A549 (cell line): ENCODE measurements at regions not wholly inside any gene's neighbourhood (a gene's known extent, or its start where the extent isn't known, plus 50 kb on each side); places are given as distances from the start of the nearest gene placed in this dataset.

Source experiments
- ATAC-seq, 2 experiments: fragments of 200-7000 bp in 1 of 2; fragments of >200 bp in 1 of 2; cut with Nextera tagmentation in 1 of 2; cut with Tn5 transposase in 1 of 2; 3 replicates each; pipeline versions ENCODE4 v1.8.0 to v1.9.1; 2018 to 2020; ENCODE audit warnings: mild to moderate bottlenecking in 1 of 2, moderate library complexity in 1 of 2
- CTCF ChIA-PET: fragments of 300-600 bp; sonication (Branson Sonifier 250); formaldehyde crosslinking; extraction: SDS; loops from one replicate; lab custom pipeline; 2021; ENCODE audit warnings: antibody characterized with exemption, inconsistent platforms; lab: Yijun Ruan, JAX
- POLR2A ChIA-PET: fragments of 350-600 bp; formaldehyde crosslinking; extraction: SDS; loops from one replicate; lab custom pipeline; 2021; ENCODE audit warnings: antibody characterized with exemption, inconsistent platforms; lab: Yijun Ruan, JAX
- DNase-seq, 2 experiments: peaks; one replicate each; pipeline versions ENCODE4 v3.0.0 to v3.0.0-alpha.2; 2011 to 2016; ENCODE audit warnings: low read depth in 1 of 2, low spot score in 1 of 2
- FAIRE-seq: peaks from 2 replicates; lab custom pipeline; 2011; peaks lifted over from hg19 to GRCh38; lab: Jason Lieb, UNC
- H3K27ac ChIP-seq, 2 experiments: fragments of >200 bp; sonication (Bioruptor Twin); formaldehyde crosslinking; 3 replicates each; pipeline ENCODE4 v1.5.1; 2016 to 2017
- H3K4me1 ChIP-seq: fragments of >200 bp; sonication (Bioruptor Twin); formaldehyde crosslinking; 3 replicates; pipeline ENCODE4 v1.6.1; 2016
- H3K4me2 ChIP-seq: fragments of >200 bp; sonication (Bioruptor Twin); formaldehyde crosslinking; 3 replicates; pipeline ENCODE4 v1.6.1; 2016
- H3K4me3 ChIP-seq: fragments of >200 bp; sonication (Bioruptor Twin); formaldehyde crosslinking; 3 replicates; pipeline ENCODE4 v1.5.1; 2016
- H3K9me3 ChIP-seq: fragments of >200 bp; sonication (Bioruptor Twin); formaldehyde crosslinking; 3 replicates; pipeline ENCODE4 v1.6.1; 2016
- BHLHE40 ChIP-seq: IDR thresholded peaks from 2 replicates; pipeline ENCODE4 v1.6.1; 2012; ENCODE audit warnings: low read depth, low read length, inconsistent platforms
- CBX8 ChIP-seq: fragments of 200-600 bp; sonication (generic); IDR thresholded peaks from 2 replicates; pipeline ENCODE4 v1.6.1; 2016
- CHD2 ChIP-seq: fragments of 150-350 bp; IDR thresholded peaks from 2 replicates; pipeline ENCODE4 v1.6.1; 2014; ENCODE audit warnings: low read length; ENCODE audit not compliant: partially characterized antibody
- E2F6 ChIP-seq: IDR thresholded peaks from 2 replicates; pipeline ENCODE4 v1.6.1; 2012; ENCODE audit warnings: low read depth, borderline replicate concordance
- EHMT2 ChIP-seq: fragments of 200-600 bp; sonication (generic); IDR thresholded peaks from 2 replicates; pipeline ENCODE4 v1.6.1; 2016; ENCODE audit warnings: antibody characterized with exemption, low read depth, mild to moderate bottlenecking, moderate library complexity
- ELK1 ChIP-seq: fragments of 150-350 bp; IDR thresholded peaks from 2 replicates; pipeline ENCODE4 v1.6.1; 2014; ENCODE audit warnings: low read depth, mild to moderate bottlenecking, low read length
- ESRRA ChIP-seq: fragments of 150-350 bp; IDR thresholded peaks from 2 replicates; pipeline ENCODE4 v1.6.1; 2014; ENCODE audit warnings: mild to moderate bottlenecking, low read length, borderline replicate concordance
- FOSB ChIP-seq: fragments of 250-450 bp; sonication (Bioruptor Pico); IDR thresholded peaks from 2 replicates; pipeline ENCODE4 v1.5.0; 2020; ENCODE audit warnings: mild to moderate bottlenecking, moderate library complexity
- FOXS1 ChIP-seq: fragments of 250-450 bp; sonication (Bioruptor Pico); IDR thresholded peaks from 2 replicates; pipeline ENCODE4 v1.5.0; 2020; ENCODE audit warnings: mild to moderate bottlenecking, moderate library complexity
- GATA3 ChIP-seq: IDR thresholded peaks from 2 replicates; pipeline ENCODE4 v1.6.1; 2012; ENCODE audit warnings: borderline replicate concordance
- HES2 ChIP-seq: fragments of >200 bp; sonication (Bioruptor Twin); formaldehyde crosslinking; IDR thresholded peaks from 2 replicates; pipeline ENCODE4 v1.6.1; 2016
- HMGXB4 ChIP-seq: fragments of 250-450 bp; sonication (Bioruptor Pico); IDR thresholded peaks from 2 replicates; pipeline ENCODE4 v1.5.0; 2021; ENCODE audit warnings: mild to moderate bottlenecking, moderate library complexity, borderline replicate concordance
- HOXB13 ChIP-seq: fragments of 250-450 bp; sonication (Bioruptor Pico); IDR thresholded peaks from 2 replicates; pipeline ENCODE4 v1.5.0; 2020; ENCODE audit warnings: low read depth, mild to moderate bottlenecking, moderate library complexity
- JUN ChIP-seq, 2 experiments: fragments of >200 bp; sonication (Bioruptor Twin); formaldehyde crosslinking; IDR thresholded peaks; 2 replicates in 1 of 2; 3 replicates in 1 of 2; pipeline ENCODE4 v1.6.1; 2016 to 2017
- JUNB ChIP-seq: fragments of >200 bp; sonication (Bioruptor Twin); formaldehyde crosslinking; IDR thresholded peaks from 2 replicates; pipeline ENCODE4 v1.6.1; 2016
- MAFK ChIP-seq: fragments of 450-650 bp; IDR thresholded peaks from 2 replicates; pipeline ENCODE4 v1.6.1; 2014; ENCODE audit not compliant: partially characterized antibody
- MYC ChIP-seq: IDR thresholded peaks from 2 replicates; pipeline ENCODE4 v1.6.1; 2012; ENCODE audit warnings: mild to moderate bottlenecking, inconsistent platforms, low read length, improper control_type of control experiment, borderline replicate concordance
- NPAS2 ChIP-seq: fragments of 250-450 bp; sonication (Bioruptor Pico); IDR thresholded peaks from 2 replicates; pipeline ENCODE4 v1.8.0; 2022; ENCODE audit warnings: mild to moderate bottlenecking, moderate library complexity, borderline replicate concordance
- PHF8 ChIP-seq: fragments of 200-600 bp; sonication (generic); IDR thresholded peaks from 2 replicates; pipeline ENCODE4 v1.6.1; 2016; ENCODE audit warnings: low read depth, mild to moderate bottlenecking, antibody characterized with exemption, moderate library complexity, borderline replicate concordance
- RAD21 ChIP-seq, 2 experiments: fragments of >200 bp in 1 of 2; sonication (Bioruptor Twin) in 1 of 2; formaldehyde crosslinking in 1 of 2; IDR thresholded peaks in 1 of 2; conservative IDR thresholded peaks in 1 of 2; 2 replicates in 1 of 2; 3 replicates in 1 of 2; pipeline ENCODE4 v1.6.1; 2012 to 2018; ENCODE audit warnings: inconsistent platforms in 1 of 2
- RARB ChIP-seq: fragments of 250-450 bp; sonication (Bioruptor Pico); IDR thresholded peaks from 2 replicates; pipeline ENCODE4 v1.8.0; 2021; ENCODE audit warnings: mild to moderate bottlenecking, moderate library complexity
- RCOR1 ChIP-seq: fragments of 150-350 bp; IDR thresholded peaks from 2 replicates; pipeline ENCODE4 v1.6.1; 2014; ENCODE audit warnings: antibody characterized with exemption, low read length, low read depth
- TFCP2L1 ChIP-seq: fragments of 250-450 bp; sonication (Bioruptor Pico); IDR thresholded peaks from 2 replicates; pipeline ENCODE4 v1.5.0; 2021; ENCODE audit warnings: mild to moderate bottlenecking
- ZNF302 ChIP-seq: fragments of 250-450 bp; sonication (Bioruptor Pico); IDR thresholded peaks from 2 replicates; pipeline ENCODE4 v1.9.0; 2021; ENCODE audit warnings: inconsistent platforms, mild to moderate bottlenecking, moderate library complexity
- ZSCAN20 ChIP-seq: fragments of 250-450 bp; sonication (Bioruptor Pico); IDR thresholded peaks from 2 replicates; pipeline ENCODE4 v1.8.0; 2022; ENCODE audit warnings: mild to moderate bottlenecking, moderate library complexity
- WGBS: methylation state at CpG from one replicate; pipeline ENCODE4 v1.1.6; 2017; ENCODE audit errors: missing lambda C conversion rate; 5-methylcytosine and 5-hydroxymethylcytosine counted together

- Histone ChIP-seq H3K27ac (no peak overlapping the region), H3K9me3 (no peaks in the 10 kb centered on the region), H3K4me2 (no peak overlapping the region), H3K4me3 (no peak overlapping the region), H3K4me1 (no peaks in the 10 kb centered on the region)
- no peak for TF ChIP-seq GATA3
- no peak for DNase-seq
- 62% methylated on average over 3 of the region's 3 CpGs for WGBS
- CTCF ChIA-PET: no interaction called here
- no peak for FAIRE-seq
- no peak for ATAC-seq
- POLR2A ChIA-PET: no interaction called here
Measured at GRCh38 chr1:87418048-87418447, 89.4 kb downstream of the LMO4 start.

GRCh38 chr1:87421809-87422208, 93.1 kb downstream of the LMO4 start:
- Histone ChIP-seq H3K4me1 (peaks cover 12% of the 10 kb centered on the region; the same call in 2 of the 3 replicates), H3K4me2 (no peak overlapping the region), H3K27ac (no peak overlapping the region), H3K9me3 (no peaks in the 10 kb centered on the region), H3K4me3 (no peak overlapping the region)
- POLR2A ChIA-PET: no interaction called here
- DNase-seq (no peak), FAIRE-seq (no peak), ATAC-seq (no peak)
- CTCF ChIA-PET: no interaction called here
- TF ChIP-seq CBX8: no peak
- no peak for TF ChIP-seq MAFK
- TF ChIP-seq E2F6: no peak
- TF ChIP-seq HOXB13 (CRISPR knock-in tag): no peak
- no peak for TF ChIP-seq BHLHE40
- no peak for TF ChIP-seq JUN (IDR thresholded peaks at IDR 0.05)
- no peak for TF ChIP-seq ESRRA
- TF ChIP-seq JUNB: no peak
- no peak for TF ChIP-seq ELK1

- 5% methylated on average over 1 of the region's 1 CpG for WGBS
- H3K27ac ChIP-seq: no peak overlapping the region
- peaks cover 12% of the 10 kb centered on the region; the same call in 2 of the 3 replicates for H3K4me1 ChIP-seq
- DNase-seq (no peak), FAIRE-seq (no peak)
- POLR2A ChIA-PET: no interaction called here
- no peak overlapping the region for H3K4me2 ChIP-seq
- TF ChIP-seq HES2 (no peak), FOSB (CRISPR knock-in tag) (no peak), ZNF302 (no peak), RCOR1 (no peak), GATA3 (no peak), CBX8 (no peak), HMGXB4 (CRISPR knock-in tag) (no peak), NPAS2 (CRISPR knock-in tag) (no peak)
- TF ChIP-seq, all 56 proteins: peak for 0
- ATAC-seq: no peak
- CTCF ChIA-PET: no interaction called here
- H3K4me3 ChIP-seq: no peak overlapping the region
- H3K9me3 ChIP-seq: no peaks in the 10 kb centered on the region
Measured at GRCh38 chr1:87424541-87424940, 95.9 kb downstream of the LMO4 start.

GRCh38 chr1:87426463-87427249, 98.0 kb downstream of the LMO4 start:
- peaks cover 12% of the 10 kb centered on the region; the same call in 2 of the 3 replicates for H3K4me1 ChIP-seq
- CTCF ChIA-PET: no interaction called here
- DNase-seq: no peak
- no peak overlapping the region for H3K27ac ChIP-seq
- H3K9me3 ChIP-seq: no peaks in the 10 kb centered on the region
- ATAC-seq: no peak
- no peak for FAIRE-seq
- H3K4me2 ChIP-seq: no peak overlapping the region
- no peak overlapping the region for H3K4me3 ChIP-seq
- POLR2A ChIA-PET: no interaction called here
- WGBS: 74% methylated on average over 12 of the region's 12 CpGs
- TF ChIP-seq ZSCAN20 (CRISPR knock-in tag) (no peak), EHMT2 (no peak), GATA3 (no peak), FOXS1 (CRISPR knock-in tag) (no peak), ZNF302 (no peak), CHD2 (no peak), ESRRA (no peak), RARB (no peak), PHF8 (no peak), RAD21 (conservative IDR thresholded peaks at IDR 0.05 in 1 of 2, IDR thresholded peaks at IDR 0.05 in 1 of 2) (no peak), ELK1 (no peak), MAFK (no peak), TFCP2L1 (CRISPR knock-in tag) (no peak), MYC (no peak)
